IPS-NIHi11 (cell line): ENCODE measurements at regions not wholly inside any gene's neighbourhood (a gene's known extent, or its start where the extent isn't known, plus 50 kb on each side); places are given as distances from the start of the nearest gene placed in this dataset.

Source experiments
- DNase-seq: peaks from one replicate; pipeline ENCODE4 v3.0.0; 2012; ENCODE audit warnings: mixed read lengths, low spot score

- DNase-seq, result no peak
Measured at GRCh38 chr11:23041001-23041503, 180.8 kb upstream of the CCDC179 start.

GRCh38 chr11:23058656-23059055 is 198.4 kb upstream of the CCDC179 start:
- DNase-seq, result no peak

GRCh38 chr11:23063276-23063675 is 203.0 kb upstream of the CCDC179 start:
- DNase-seq, result no peak

- no peak for DNase-seq
Measured at GRCh38 chr11:23078289-23078971, 218.2 kb upstream of the CCDC179 start.

- DNase-seq, result no peak
Measured at GRCh38 chr11:23079382-23079813, 219.1 kb upstream of the CCDC179 start.

GRCh38 chr11:23087407-23087806 is 227.1 kb upstream of the CCDC179 start:
- no peak for DNase-seq

- DNase-seq, result no peak
Measured at GRCh38 chr11:23090659-23091058, 230.4 kb upstream of the CCDC179 start.

GRCh38 chr11:23095650-23096189 is 235.4 kb upstream of the CCDC179 start:
- no peak for DNase-seq

- no peak for DNase-seq
Measured at GRCh38 chr11:23097891-23098290, 237.6 kb upstream of the CCDC179 start.

- no peak for DNase-seq
Measured at GRCh38 chr11:23099256-23099655, 239.0 kb upstream of the CCDC179 start.

- DNase-seq, result no peak
Measured at GRCh38 chr11:23100726-23101125, 240.5 kb upstream of the CCDC179 start.

GRCh38 chr11:23103416-23103815 is 243.1 kb upstream of the CCDC179 start:
- no peak for DNase-seq

- DNase-seq, result no peak
Measured at GRCh38 chr11:23111527-23111926, 251.3 kb upstream of the CCDC179 start.

GRCh38 chr11:23112390-23112789 is 252.1 kb upstream of the CCDC179 start:
- DNase-seq, result no peak

GRCh38 chr11:23112987-23113886 is 253.0 kb upstream of the CCDC179 start:
- peak; percentile 71 for DNase-seq

- no peak for DNase-seq
Measured at GRCh38 chr11:23113887-23114216, 253.6 kb upstream of the CCDC179 start.

- DNase-seq, result no peak
Measured at GRCh38 chr11:23123753-23124152, 263.5 kb upstream of the CCDC179 start.

GRCh38 chr11:23124249-23124648 is 264.0 kb upstream of the CCDC179 start:
- no peak for DNase-seq

- no peak for DNase-seq
Measured at GRCh38 chr11:23124996-23125395, 264.7 kb upstream of the CCDC179 start.

GRCh38 chr11:23127706-23128105 is 267.4 kb upstream of the CCDC179 start:
- no peak for DNase-seq

GRCh38 chr11:23134627-23135026 is 274.4 kb upstream of the CCDC179 start:
- no peak for DNase-seq

- DNase-seq, result no peak
Measured at GRCh38 chr11:23138761-23139160, 278.5 kb upstream of the CCDC179 start.

GRCh38 chr11:23143022-23143421 is 282.7 kb upstream of the CCDC179 start:
- DNase-seq, result no peak
